Naive B cell (primary cell): ENCODE measurements at regions not wholly inside any gene's neighbourhood (a gene's known extent, or its start where the extent isn't known, plus 50 kb on each side); places are given as distances from the start of the nearest gene placed in this dataset.
"Not testable (repeated sequence)": the region's sequence is repeated elsewhere in the genome, so short reads cannot be mapped to it uniquely, and the experiment has no call there.

Experiments used
- ATAC-seq, 2 donors: fragments of 150-1000 bp; cut with Tn5 transposase; 2 replicates each; pipeline ENCODE4 v1.10.0; 2021; ENCODE audit warnings: low read depth in 2 of 2, mild to moderate bottlenecking in 2 of 2, moderate library complexity in 2 of 2
- DNase-seq: peaks from one replicate; pipeline ENCODE4 v3.0.0; 2022
- H3K27ac Mint-ChIP-seq, 6 donors: one replicate each; pipeline ENCODE4 v1.8.0; 2020 to 2022; ENCODE audit warnings: mild to moderate bottlenecking in 6 of 6, mixed read lengths in 6 of 6, moderate library complexity in 5 of 6, inconsistent platforms in 2 of 6
- H3K27me3 Mint-ChIP-seq, 3 donors: one replicate each; pipeline ENCODE4 v1.8.0; 2021 to 2022; ENCODE audit warnings: mixed read lengths in 3 of 3, mild to moderate bottlenecking in 1 of 3
- H3K36me3 Mint-ChIP-seq, 2 donors: one replicate each; pipeline ENCODE4 v1.8.0; 2020 to 2022; ENCODE audit warnings: mixed read lengths in 2 of 2, inconsistent platforms in 1 of 2, mild to moderate bottlenecking in 1 of 2
- H3K4me1 Mint-ChIP-seq, 3 donors: one replicate each; pipeline ENCODE4 v1.8.0; 2020 to 2022; ENCODE audit warnings: mixed read lengths in 3 of 3, inconsistent platforms in 1 of 3, mild to moderate bottlenecking in 1 of 3, moderate library complexity in 1 of 3
- H3K4me3 Mint-ChIP-seq, 8 donors: one replicate each; pipeline ENCODE4 v1.8.0; 2020 to 2022; ENCODE audit warnings: mild to moderate bottlenecking in 8 of 8, mixed read lengths in 8 of 8, moderate library complexity in 8 of 8, inconsistent platforms in 2 of 8
- H3K9me3 Mint-ChIP-seq, 7 donors: one replicate each; pipeline ENCODE4 v1.8.0; 2020 to 2022; ENCODE audit warnings: mixed read lengths in 7 of 7, mild to moderate bottlenecking in 5 of 7, inconsistent platforms in 2 of 7, moderate library complexity in 1 of 7

DNA sequence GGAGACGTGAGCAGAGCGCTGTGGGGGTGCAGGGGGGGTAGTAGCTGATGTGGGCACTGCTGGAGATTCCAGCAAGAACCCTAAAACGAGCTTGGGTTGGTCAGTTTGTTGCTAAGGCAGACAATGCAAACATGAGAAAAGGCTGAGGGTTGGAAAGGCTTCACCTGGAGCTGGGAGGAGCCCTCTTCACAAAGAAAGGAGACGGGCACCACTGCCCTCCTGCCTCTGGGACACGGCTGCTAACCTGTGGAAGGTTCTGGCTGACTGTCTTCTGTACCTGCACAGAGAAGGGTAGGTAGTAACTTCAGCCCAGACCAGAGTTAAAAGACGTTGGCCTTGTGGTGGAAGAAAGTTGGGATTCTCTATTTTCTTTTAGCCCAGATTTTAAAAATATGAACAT lies 108.7 kb downstream of the SUCLA2 start:
- Mint-ChIP-seq H3K27ac (no peak overlapping the region), H3K4me3 (no peak overlapping the region), H3K27me3 (no peaks in the 10 kb centered on the region), H3K4me1 (no peaks in the 10 kb centered on the region), H3K36me3 (no peaks in the 10 kb centered on the region), H3K9me3 (no peaks in the 10 kb centered on the region)
- no peak for ATAC-seq
- DNase-seq: no peak

DNA sequence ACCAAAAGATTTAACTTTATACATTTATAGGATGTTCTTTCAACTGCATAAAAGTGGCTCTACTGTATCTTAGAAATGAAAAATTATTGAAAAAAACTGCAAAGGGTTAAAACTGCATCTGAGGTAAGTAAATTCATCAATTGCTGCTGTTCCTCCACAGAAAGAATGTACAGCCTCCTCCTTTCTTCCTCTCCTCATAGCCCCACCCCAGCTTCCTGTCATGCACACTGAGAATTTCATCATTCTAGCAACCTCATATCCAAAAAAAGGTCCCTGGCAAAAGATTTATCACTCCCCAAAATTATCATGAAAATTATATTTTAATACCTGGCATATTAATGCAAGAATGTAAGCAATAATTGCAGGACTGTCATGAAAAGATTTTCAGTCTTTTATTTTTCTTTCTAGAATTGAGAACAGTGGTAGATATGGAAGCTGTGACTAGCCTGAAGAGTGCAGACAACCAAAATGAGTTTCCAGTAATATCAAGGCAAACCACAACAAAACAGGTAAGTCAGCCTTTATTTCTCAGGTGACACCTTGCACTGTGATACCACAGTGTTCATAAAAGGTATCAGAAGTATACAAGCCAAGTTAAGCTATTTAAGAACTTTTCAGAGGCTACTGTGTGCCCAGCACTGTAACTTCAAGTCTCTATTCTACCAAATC lies 110.8 kb downstream of the SUCLA2 start:
- Mint-ChIP-seq H3K4me3 (no peak overlapping the region), H3K9me3 (no peaks in the 10 kb centered on the region), H3K27me3 (no peaks in the 10 kb centered on the region), H3K36me3 (no peaks in the 10 kb centered on the region), H3K4me1 (no peaks in the 10 kb centered on the region), H3K27ac (peak overlapping the region in 1 of 6 donors; percentile 8)
- ATAC-seq (no peak), DNase-seq (no peak)

DNA sequence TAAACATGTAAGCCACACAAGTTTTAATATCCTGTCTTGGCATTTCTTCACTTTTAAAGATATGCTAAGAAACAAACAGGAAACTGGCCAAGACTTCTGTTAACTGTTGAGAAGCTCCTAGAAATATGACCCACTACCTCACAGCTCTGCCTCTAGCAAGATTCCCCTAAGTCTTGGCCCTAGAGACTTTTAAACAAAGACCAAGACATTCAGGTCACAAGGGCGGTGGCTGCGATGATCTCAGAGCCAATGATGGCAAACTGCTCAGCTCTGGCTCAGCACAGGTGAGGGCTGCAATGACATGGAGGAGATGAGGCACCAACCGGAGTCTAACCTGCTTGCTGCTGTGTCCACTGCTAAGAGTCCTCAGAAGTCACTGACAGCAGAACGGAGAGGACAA lies 114.8 kb downstream of the SUCLA2 start:
- H3K4me3 Mint-ChIP-seq: no peak overlapping the region

DNA sequence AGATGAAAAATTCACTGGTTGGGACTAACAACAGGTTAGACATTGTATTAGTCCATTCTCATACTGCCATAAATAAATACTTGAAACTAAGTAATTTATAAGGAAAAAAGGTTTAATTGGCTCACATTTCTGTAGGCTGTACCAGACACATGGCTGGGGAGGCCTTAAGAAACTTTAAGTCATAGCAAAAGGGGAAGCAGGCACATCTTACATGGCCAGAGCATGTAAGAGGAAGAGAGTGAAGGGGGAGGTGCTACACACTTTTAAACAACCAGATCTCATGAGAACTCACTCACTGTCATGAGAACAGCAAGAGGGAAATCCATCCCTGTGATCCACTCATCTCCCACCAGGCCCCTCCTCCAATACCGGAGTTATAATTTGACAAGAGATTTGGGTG lies 125.9 kb downstream of the SUCLA2 start:
- Mint-ChIP-seq H3K36me3 (peaks cover 0 to 37% of the 10 kb centered on the region in 2 donors), H3K9me3 (peaks cover 12 to 37% (median 34%) of the 10 kb centered on the region in 7 donors), H3K27me3 (no peaks in the 10 kb centered on the region), H3K27ac (peak overlapping the region in 2 of 6 donors; percentile 8 to 43), H3K4me1 (no peaks in the 10 kb centered on the region), H3K4me3 (no peak overlapping the region)
- no peak for ATAC-seq
- DNase-seq: no peak

More for the DNA sequence above, 114.8 kb downstream of the SUCLA2 start:
- H3K27me3 Mint-ChIP-seq: no peaks in the 10 kb centered on the region
- ATAC-seq (no peak), DNase-seq (no peak)
- H3K4me1 Mint-ChIP-seq: no peaks in the 10 kb centered on the region
- no peaks in the 10 kb centered on the region for H3K9me3 Mint-ChIP-seq
- no peak overlapping the region for H3K27ac Mint-ChIP-seq
- no peaks in the 10 kb centered on the region for H3K36me3 Mint-ChIP-seq

DNA sequence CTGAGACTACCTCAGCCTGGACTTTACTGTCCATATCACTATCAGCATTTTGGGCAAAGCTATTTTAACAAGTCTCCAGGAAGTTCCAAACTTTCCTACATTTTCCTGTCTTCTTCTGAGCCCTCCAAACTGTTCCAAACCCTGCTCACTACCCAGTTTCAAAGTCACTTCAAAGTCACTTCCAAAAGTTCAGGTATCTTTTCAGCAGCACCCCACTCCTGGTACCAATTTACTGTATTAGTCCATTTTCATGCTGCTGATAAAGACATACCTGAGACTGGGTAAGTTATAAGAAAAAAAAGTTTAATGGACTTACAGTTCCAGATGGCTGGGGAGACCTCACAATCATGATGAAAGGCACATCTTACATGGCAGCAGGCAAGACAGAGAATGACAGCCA lies 127.1 kb downstream of the SUCLA2 start:
- not testable (repeated sequence) for H3K4me3 Mint-ChIP-seq, H3K4me1 Mint-ChIP-seq, DNase-seq, ATAC-seq, H3K27me3 Mint-ChIP-seq, H3K27ac Mint-ChIP-seq
- H3K9me3 Mint-ChIP-seq: peaks cover 12 to 37% (median 34%) of the 10 kb centered on the region in 7 donors
- H3K36me3 Mint-ChIP-seq: peaks cover 0 to 40% of the 10 kb centered on the region in 2 donors

DNA sequence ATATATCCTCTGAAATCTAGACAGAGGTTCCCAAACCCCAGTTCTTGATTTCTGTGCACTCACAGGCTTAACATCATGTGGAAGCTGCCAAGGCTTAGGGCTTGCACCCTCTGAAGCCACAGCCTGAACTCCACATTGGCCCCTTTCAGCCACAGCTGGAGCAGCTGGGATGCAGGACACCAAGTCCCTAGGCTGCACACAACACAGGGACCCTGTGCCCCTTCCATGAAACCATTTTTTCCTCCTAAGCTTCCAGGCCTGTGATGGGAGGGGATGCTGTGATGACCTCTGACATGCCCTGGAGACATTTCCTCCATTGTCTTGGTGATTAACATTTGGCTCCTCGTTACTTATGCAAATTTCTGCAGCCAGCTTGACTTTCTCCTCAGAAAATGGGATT lies 127.8 kb downstream of the SUCLA2 start:
- DNase-seq, ATAC-seq, H3K27me3 Mint-ChIP-seq, H3K4me3 Mint-ChIP-seq, H3K27ac Mint-ChIP-seq, H3K4me1 Mint-ChIP-seq: not testable (repeated sequence)
- Mint-ChIP-seq H3K36me3 (peaks cover 0 to 40% of the 10 kb centered on the region in 2 donors), H3K9me3 (peaks cover 12 to 37% (median 34%) of the 10 kb centered on the region in 7 donors)

DNA sequence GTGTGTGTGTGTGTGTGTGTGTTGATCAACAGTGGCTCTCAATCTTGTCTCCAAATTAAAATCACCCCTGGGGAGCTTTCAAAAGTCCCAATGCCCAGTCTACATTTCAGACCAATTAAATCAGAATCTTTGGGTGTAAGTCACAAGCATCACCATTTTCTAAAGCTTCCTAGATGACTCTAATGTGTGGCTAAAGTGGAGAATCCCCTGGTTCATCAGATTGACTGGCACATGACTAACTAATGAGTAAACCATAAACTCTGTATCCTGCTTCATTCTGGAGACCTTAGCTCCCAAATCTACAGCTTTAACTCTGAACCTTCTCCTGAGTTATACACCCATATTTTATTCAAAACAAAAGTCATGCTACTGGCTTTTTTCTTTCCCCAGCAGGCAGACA lies 131.3 kb downstream of the SUCLA2 start:
- DNase-seq (no peak), ATAC-seq (no peak)
- Mint-ChIP-seq H3K27me3 (no peaks in the 10 kb centered on the region), H3K4me3 (no peak overlapping the region), H3K36me3 (peaks cover 0 to 29% of the 10 kb centered on the region in 2 donors), H3K4me1 (peaks cover 0 to 2% (median 0%) of the 10 kb centered on the region in 3 donors), H3K27ac (no peak overlapping the region), H3K9me3 (peaks cover 7 to 29% (median 25%) of the 10 kb centered on the region in 7 donors)

DNA sequence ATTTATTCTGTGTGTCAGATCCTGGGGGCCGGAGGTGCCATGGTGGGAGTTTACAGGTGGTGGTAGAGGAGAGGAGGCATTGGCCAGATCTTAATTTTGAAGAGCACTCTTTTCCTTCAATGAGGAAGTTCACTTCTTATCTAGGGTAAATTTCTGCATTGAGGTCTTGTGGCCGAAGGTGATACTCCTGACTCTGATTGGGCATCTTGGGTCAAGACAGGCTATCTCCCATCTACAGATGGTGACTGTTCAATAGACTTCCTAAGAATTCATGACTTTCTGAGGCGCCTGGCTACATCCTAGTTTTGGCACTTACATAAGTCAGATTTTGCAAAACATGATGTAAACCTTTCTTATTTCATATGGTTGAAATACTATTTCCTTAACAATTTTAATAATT lies 135.2 kb downstream of the SUCLA2 start:
- DNase-seq (no peak), ATAC-seq (no peak)
- Mint-ChIP-seq H3K27ac (no peak overlapping the region), H3K4me3 (no peak overlapping the region), H3K27me3 (no peaks in the 10 kb centered on the region), H3K4me1 (peaks cover 0 to 2% (median 0%) of the 10 kb centered on the region in 3 donors), H3K36me3 (peaks cover 0 to 8% of the 10 kb centered on the region in 2 donors), H3K9me3 (peaks cover 0 to 11% (median 0%) of the 10 kb centered on the region in 7 donors)

DNA sequence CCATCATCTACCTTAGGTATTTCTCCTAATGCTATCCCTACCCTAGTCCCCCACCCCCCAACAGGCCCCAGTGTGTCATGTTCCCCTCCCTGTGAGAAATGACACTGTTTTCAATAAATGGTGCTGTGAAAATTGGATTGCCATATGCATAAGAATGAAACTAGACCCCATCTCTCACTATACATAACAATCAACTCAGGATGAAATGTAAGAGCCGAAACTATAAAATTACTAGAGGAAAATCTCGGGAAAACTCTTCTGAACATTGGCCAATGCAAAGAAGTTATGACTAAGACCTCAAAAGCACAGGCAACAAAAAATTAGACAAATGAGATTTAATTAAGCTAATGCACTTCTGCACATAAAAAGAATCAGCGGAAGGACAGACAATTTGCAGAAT lies 138.2 kb downstream of the SUCLA2 start:
- Mint-ChIP-seq H3K36me3 (no peaks in the 10 kb centered on the region), H3K4me3 (no peak overlapping the region), H3K4me1 (peaks cover 0 to 2% (median 0%) of the 10 kb centered on the region in 3 donors), H3K27ac (peak overlapping the region in 1 of 6 donors; percentile 25), H3K27me3 (peaks cover 0 to 7% (median 0%) of the 10 kb centered on the region in 3 donors), H3K9me3 (peaks cover 0 to 11% (median 0%) of the 10 kb centered on the region in 7 donors)
- DNase-seq: no peak
- no peak for ATAC-seq

DNA sequence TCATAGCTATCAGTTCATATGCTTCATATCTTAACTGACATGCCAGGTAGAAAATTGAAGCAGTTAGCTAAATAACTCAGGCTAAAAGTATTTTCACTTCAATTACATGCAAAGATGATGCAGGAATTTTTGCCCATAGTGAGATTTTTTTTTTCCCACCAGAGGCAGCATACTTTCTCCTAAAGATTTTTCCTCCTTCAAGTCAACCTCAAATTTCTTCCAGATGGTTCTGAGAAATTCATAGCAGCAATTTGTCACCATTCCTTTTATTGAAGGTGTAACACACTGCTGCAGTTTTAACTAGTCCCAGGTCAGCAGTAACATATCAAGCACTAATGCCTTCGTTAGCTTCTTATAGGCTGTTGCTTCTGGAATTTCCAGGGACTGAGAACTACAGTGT lies 141.9 kb downstream of the SUCLA2 start:
- no peak overlapping the region for H3K4me3 Mint-ChIP-seq
- H3K4me1 Mint-ChIP-seq: no peaks in the 10 kb centered on the region
- DNase-seq (no peak), ATAC-seq (no peak)
- H3K27ac Mint-ChIP-seq: no peak overlapping the region
- H3K9me3 Mint-ChIP-seq: peaks cover 0 to 11% (median 0%) of the 10 kb centered on the region in 7 donors
- H3K36me3 Mint-ChIP-seq: no peaks in the 10 kb centered on the region
- peaks cover 0 to 7% (median 0%) of the 10 kb centered on the region in 3 donors for H3K27me3 Mint-ChIP-seq

DNA sequence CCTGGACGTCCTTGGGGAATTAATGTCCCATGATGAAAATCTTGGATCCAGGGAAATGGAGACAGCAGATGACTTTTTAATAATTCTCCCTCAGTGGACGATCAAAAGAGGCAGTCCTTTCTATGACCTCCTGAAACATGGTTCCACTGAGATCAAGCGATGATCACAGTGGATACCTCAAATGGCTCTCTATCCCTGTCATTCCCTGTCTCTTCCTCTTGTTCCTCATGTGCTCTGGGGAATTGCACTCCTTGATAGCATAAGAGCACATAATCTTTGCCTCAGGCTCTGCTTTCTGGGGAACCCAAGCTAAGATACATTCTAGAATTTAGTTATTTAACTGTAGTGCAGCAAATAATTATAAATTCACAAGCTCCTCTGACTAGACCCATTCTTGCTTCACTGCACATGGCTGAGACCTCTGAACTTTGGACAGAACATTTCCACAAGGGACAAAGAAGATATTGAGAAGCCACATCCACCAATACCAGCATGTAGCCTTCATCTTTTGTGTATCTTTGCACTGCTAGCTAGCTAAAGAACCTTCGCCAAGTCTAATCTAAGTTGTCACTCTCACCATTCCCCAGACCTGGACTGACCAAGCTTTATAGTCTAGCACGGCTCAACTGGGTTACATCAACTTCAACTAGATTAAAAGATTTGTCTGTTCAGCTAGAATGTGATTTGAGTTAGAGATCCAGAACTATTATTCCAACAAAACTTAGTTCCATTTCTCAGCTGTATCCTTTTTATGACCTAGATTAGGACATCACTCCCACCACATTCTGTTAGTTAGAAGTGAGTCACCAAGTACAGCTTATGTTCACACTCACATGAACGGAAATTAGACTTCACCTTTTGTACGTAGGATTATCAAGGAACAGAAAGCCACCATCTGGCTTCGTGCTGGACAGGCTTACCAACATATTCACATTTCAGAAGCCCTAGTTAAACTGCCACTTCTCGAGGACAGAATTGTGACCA lies 142.7 kb downstream of the SUCLA2 start:
- DNase-seq (no peak), ATAC-seq (no peak)
- H3K4me1 Mint-ChIP-seq: no peaks in the 10 kb centered on the region
- peaks cover 0 to 11% (median 0%) of the 10 kb centered on the region in 7 donors for H3K9me3 Mint-ChIP-seq
- H3K36me3 Mint-ChIP-seq: no peaks in the 10 kb centered on the region
- H3K27ac Mint-ChIP-seq: no peak overlapping the region
- H3K4me3 Mint-ChIP-seq: no peak overlapping the region
- H3K27me3 Mint-ChIP-seq: peaks cover 0 to 7% (median 1%) of the 10 kb centered on the region in 3 donors

DNA sequence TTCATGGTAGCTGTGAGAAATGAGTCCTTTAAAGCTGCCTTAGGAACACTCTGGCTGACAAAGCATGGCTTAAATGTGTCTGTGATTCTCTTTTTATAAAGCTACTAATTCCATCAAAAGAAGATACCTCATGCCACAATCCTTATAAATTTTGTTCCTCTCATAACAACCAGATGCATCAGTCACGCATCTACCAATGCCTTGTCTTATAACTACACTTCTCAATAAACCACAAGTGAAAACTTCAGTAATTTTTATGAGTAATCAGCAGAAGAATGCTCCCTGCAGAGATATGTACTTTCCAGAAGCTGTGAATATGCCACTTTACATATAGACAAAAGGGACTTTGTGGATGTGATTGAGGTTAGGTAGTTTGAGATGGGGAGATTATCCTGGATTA lies 147.8 kb downstream of the SUCLA2 start:
- H3K4me1 Mint-ChIP-seq: no peaks in the 10 kb centered on the region
- H3K27ac Mint-ChIP-seq: no peak overlapping the region
- H3K4me3 Mint-ChIP-seq: no peak overlapping the region
- DNase-seq: no peak
- no peaks in the 10 kb centered on the region for H3K36me3 Mint-ChIP-seq
- ATAC-seq: no peak
- H3K27me3 Mint-ChIP-seq: peaks cover 0 to 13% (median 4%) of the 10 kb centered on the region in 3 donors
- H3K9me3 Mint-ChIP-seq: peaks cover 0 to 7% (median 0%) of the 10 kb centered on the region in 7 donors

DNA sequence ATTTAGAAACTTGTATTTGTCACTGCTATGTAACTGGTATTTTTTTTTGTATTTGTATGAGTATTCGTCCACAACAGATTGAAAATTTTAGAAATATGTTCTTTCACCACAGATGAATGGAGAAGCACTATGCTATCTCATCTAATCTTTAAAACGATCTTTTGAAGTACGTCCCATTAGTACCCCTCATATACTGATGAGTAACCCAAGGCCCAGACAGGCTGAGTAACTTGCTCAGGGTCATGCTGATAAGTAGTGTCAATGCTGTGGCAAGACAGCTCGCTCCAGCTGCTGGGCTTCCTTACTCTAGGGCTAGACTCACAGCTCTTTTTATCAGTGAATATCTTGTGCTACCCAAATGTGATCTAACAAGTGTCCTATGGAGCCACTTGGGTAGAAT lies 154.2 kb downstream of the SUCLA2 start:
- Mint-ChIP-seq H3K4me1 (no peaks in the 10 kb centered on the region), H3K36me3 (no peaks in the 10 kb centered on the region), H3K4me3 (no peak overlapping the region), H3K27me3 (peaks cover 0 to 9% (median 0%) of the 10 kb centered on the region in 3 donors), H3K27ac (no peak overlapping the region), H3K9me3 (peaks cover 0 to 7% (median 0%) of the 10 kb centered on the region in 7 donors)
- no peak for ATAC-seq
- DNase-seq: no peak
